Mesodermal cell (in vitro differentiated cells): ENCODE measurements at regions not wholly inside any gene's neighbourhood (a gene's known extent, or its start where the extent isn't known, plus 50 kb on each side); places are given as distances from the start of the nearest gene placed in this dataset.
A peak's percentile ranks its signal among the peaks of the same experiment; 100 is the strongest.

Experiments
- H3K27ac ChIP-seq: 2 replicates; pipeline ENCODE4 v1.7.0; 2013; ENCODE audit warnings: mild to moderate bottlenecking, low read depth, low read length, moderate library complexity; ENCODE audit not compliant: severe bottlenecking
- H3K36me3 ChIP-seq: 2 replicates; pipeline ENCODE4 v1.7.1; 2013; ENCODE audit warnings: mild to moderate bottlenecking, low read length, moderate library complexity; ENCODE audit not compliant: control insufficient read depth, insufficient read depth
- H3K4me1 ChIP-seq: one replicate; pipeline ENCODE4 v1.7.1; 2013; ENCODE audit warnings: mild to moderate bottlenecking, low read length; ENCODE audit not compliant: insufficient read depth, control insufficient read depth, poor library complexity, severe bottlenecking
- H3K4me3 ChIP-seq: 2 replicates; pipeline ENCODE4 v1.7.0; 2013; ENCODE audit warnings: low read length, control low read depth, mild to moderate bottlenecking; ENCODE audit not compliant: insufficient read depth, poor library complexity, severe bottlenecking; ENCODE audit errors: extremely low read depth
- H3K9me3 ChIP-seq: 2 replicates; pipeline ENCODE4 v1.7.1; 2013; ENCODE audit warnings: mild to moderate bottlenecking, low read length, moderate library complexity; ENCODE audit not compliant: control insufficient read depth
- WGBS, 2 experiments: methylation state at CpG; one replicate each; pipeline ENCODE4 v1.1.5; 2013; ENCODE audit warnings: missing lambda C conversion rate in 2 of 2; ENCODE audit not compliant: insufficient coverage in 2 of 2; 5-methylcytosine and 5-hydroxymethylcytosine counted together

DNA sequence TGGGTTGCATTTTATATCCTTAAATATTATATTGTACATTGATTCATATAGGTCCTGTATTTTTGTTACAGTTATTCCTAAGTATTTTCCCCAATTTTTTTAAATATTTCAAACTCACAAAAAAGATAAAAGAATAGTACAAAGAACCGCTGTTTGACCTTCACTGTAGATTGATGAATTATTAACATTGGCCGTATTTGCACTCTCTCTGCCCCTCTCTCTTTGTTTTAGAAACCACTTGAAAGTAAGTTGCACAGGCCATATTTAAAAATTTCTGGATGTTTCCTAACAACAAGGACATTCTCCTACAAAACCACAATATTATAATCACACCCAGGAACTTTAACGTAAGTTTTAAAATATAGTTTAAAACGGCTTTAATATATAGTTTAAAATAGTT lies 72.0 kb upstream of the DUSP22 start:
- H3K27ac ChIP-seq = no peak overlapping the region
- peaks cover 23% of the 10 kb centered on the region for H3K4me1 ChIP-seq
- 73 to 100% methylated on average over 1 to 2 of the region's 4 CpGs for WGBS, 2 experiments

DNA sequence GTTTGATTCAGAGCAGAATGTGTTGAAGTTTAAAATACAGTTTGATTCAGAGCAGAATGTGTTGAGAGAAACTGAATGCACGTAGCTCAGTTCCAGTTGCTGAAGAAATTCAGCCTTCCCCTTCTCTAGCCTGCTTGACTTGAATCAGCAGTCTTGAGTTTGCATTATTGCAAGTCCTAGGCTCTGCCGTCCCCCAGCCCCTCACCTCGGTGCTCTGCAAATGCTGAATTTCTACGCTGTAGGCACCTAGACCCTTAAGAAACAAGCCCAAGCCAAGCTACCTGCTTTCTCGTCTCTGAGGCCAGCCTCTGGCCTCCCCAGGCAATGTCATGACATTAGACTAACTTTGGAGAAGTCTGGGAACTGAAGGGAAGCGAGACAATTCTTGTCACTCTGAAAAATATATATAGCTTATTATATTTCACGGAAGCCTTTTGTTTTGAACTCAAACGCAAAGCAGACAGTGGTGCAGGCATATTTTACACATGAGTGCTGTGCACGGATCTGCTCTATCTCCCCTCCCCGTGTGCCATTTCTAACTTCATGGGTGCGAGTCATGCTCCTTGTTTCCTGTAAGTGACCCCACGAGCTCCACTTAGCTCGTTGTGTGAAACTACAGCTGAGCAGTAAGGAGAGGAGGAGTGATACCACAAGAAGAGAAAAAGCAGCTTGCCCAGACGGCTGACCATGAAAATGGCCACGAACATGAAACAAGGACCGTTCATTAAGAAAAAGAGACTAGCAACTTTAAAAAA lies 71.4 kb upstream of the DUSP22 start:
- 59 to 66% methylated on average over 10 to 14 of the region's 16 CpGs for WGBS, 2 experiments
- Histone ChIP-seq H3K36me3 (no peaks in the 10 kb centered on the region), H3K4me3 (no peak overlapping the region), H3K9me3 (no peaks in the 10 kb centered on the region), H3K27ac (peak overlapping the region; percentile 18), H3K4me1 (peaks cover 28% of the 10 kb centered on the region)

More for the DNA sequence above, 72.0 kb upstream of the DUSP22 start:
- Histone ChIP-seq H3K4me3 (no peak overlapping the region), H3K9me3 (no peaks in the 10 kb centered on the region), H3K36me3 (no peaks in the 10 kb centered on the region)

DNA sequence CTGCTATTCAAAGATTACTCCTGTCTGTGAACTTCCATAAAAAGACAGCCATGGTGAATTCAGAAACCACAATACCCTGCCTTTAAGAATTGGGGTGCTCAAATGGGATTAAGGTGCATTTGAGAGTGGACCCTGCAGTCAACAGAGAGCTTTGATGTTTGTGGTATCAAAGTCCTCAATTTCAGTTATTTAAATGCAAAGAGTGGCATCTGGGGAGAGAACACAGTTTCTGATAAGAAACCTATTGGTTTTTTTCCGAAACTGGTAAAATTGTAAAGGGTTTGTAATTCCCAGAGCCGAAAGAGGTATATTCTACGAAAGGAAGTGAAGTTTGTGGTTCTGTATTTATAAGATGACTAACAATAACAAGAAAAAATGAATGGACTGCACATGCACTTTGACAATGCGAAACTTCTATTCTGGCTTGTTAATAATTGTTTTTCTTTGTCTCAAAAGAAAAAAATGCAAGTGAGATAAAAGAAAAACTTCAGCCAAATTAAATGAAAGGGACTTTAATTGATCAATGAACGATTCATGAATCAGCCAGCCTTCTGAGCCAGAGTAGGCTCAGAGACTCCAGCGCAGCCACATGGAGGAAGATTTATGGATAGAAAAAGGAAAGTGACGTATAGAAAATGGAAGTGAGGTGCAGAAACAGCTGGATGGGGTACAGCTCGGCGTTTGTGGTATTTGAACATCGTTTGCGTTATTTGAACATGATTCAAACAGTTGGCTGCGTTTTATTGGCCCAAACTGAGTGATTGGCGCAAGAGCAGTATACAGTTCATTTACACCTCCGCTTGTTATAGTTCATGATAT lies 70.5 kb upstream of the DUSP22 start:
- Histone ChIP-seq H3K27ac (no peak overlapping the region), H3K4me1 (peaks cover 28% of the 10 kb centered on the region), H3K9me3 (no peaks in the 10 kb centered on the region), H3K36me3 (no peaks in the 10 kb centered on the region), H3K4me3 (no peak overlapping the region)
- 88 to 94% methylated on average over 11 of the region's 14 CpGs for WGBS, 2 experiments

DNA sequence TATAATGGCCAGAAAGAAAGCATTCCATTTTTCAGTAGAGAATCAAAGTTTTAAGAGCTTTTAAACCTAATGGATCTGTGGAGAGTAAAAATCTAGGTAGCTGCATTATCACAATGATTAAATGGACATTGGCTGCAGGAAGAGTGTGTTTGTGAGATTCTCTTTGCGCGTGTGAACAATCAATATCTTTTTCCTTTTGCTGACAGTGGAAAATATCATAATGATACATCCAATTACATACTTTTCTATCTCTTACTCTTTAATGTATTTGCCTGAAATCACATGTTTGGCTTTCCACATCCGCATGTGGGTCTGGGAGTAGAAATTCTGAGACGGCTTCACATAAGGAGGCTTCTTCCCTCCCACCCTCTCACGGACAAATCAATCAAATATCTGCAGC lies 69.8 kb upstream of the DUSP22 start:
- H3K27ac ChIP-seq = no peak overlapping the region
- H3K36me3 ChIP-seq = no peaks in the 10 kb centered on the region
- no CpG with 5 or more reads among the region's 5 CpGs for WGBS, 2 experiments
- H3K4me1 ChIP-seq = peaks cover 28% of the 10 kb centered on the region
- H3K4me3 ChIP-seq = no peak overlapping the region
- no peaks in the 10 kb centered on the region for H3K9me3 ChIP-seq

DNA sequence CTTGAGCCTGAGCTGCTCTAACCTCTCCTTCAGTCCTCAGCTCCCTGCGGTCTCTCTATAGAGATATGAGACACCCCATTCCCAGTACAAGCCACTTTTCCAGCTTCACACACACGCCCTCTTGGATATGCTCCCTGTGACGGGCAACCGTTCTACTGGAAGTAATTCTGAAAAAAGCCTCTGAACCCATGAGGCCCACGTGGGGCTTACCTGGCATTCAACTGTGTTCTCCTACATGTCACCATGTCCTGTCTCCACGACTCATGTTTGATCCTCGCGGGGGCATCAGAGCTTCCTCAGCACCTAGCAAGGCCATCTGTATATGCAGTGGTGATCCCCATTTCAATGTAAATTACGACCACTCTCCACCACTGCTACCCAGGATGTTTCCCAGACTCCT lies 69.2 kb upstream of the DUSP22 start:
- Histone ChIP-seq H3K4me3 (no peak overlapping the region), H3K4me1 (peaks cover 26% of the 10 kb centered on the region), H3K9me3 (no peaks in the 10 kb centered on the region), H3K36me3 (no peaks in the 10 kb centered on the region), H3K27ac (no peak overlapping the region)
- WGBS, 2 experiments = 61 to 64% methylated on average over 6 to 9 of the region's 9 CpGs

DNA sequence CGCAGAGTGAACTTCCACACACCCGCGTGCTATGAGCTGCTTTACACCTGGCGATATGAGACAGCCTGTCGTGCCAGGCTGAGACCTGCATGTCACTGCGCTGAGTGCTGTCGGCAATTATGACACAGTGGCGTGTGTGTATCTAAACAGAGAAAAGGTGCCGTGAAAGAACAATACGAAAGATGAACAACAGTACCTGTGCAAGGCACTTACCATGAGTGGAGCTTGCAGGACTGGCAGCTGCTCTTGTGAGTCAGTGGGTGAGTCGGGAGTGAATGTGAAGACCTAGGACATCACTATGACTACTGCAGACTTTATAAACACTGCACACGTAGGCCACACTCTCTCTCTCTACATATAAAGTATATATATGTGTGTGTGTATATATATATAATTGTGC lies 68.5 kb upstream of the DUSP22 start:
- no peaks in the 10 kb centered on the region for H3K9me3 ChIP-seq
- 93 to 95% methylated on average over 10 of the region's 12 CpGs for WGBS, 2 experiments
- H3K4me3 ChIP-seq = no peak overlapping the region
- H3K4me1 ChIP-seq = peaks cover 21% of the 10 kb centered on the region
- H3K27ac ChIP-seq = no peak overlapping the region
- H3K36me3 ChIP-seq = no peaks in the 10 kb centered on the region

DNA sequence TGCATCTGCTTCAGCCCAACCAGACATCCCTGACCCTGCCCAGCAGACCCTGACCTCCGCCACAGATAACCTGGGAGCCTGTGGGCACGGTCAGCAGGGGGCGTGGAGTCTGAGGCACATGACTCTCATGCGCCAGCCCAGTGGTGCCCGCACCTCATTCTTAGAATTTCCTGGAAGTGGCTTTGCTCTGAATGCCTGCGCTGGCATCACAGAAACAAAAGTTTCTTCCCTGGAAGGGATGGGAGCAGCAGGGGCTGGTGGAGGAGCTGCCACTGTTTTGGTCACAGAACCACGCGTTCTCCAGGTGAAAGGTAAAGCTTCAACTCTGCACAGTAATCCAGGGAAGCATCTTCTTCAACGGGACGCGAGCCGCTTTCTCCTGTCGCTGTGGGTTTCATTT lies 67.9 kb upstream of the DUSP22 start:
- peaks cover 21% of the 10 kb centered on the region for H3K4me1 ChIP-seq
- no peaks in the 10 kb centered on the region for H3K9me3 ChIP-seq
- 96% methylated on average over 13 of the region's 13 CpGs for WGBS, 2 experiments
- H3K4me3 ChIP-seq = no peak overlapping the region
- no peaks in the 10 kb centered on the region for H3K36me3 ChIP-seq
- H3K27ac ChIP-seq = no peak overlapping the region

DNA sequence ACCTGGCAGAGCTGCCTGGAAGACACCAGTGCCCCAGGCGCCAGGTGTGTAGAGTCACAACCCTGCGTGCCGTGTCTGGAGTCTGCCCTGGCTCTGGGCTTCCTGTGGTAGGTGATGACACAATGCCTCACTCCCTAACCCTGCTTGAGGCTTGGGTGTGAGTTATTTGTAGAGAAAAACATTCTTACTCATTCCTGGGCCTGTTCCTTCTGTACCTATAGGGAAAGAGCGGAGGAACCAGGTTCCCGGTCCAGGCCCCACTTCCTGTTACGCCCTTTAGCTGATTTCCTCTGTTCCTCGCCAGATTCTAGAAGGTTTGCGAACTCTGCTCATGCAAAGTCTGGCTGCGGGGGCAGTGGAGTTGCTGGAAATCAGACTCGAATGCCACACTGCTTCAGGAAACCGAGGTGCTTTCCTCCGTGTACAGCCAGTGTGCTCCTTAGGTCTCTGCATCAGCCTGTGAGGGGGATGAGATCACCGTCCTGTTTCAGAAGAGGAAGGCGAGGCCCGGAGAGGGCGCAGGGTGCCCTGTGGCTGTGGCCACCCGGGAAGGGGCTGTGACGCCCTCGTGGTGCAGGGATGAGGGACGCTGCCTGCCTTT lies 67.1 kb upstream of the DUSP22 start:
- Histone ChIP-seq H3K36me3 (no peaks in the 10 kb centered on the region), H3K4me3 (no peak overlapping the region), H3K4me1 (peaks cover 21% of the 10 kb centered on the region), H3K9me3 (no peaks in the 10 kb centered on the region), H3K27ac (no peak overlapping the region)
- WGBS, 2 experiments = 91 to 94% methylated on average over 17 to 18 of the region's 20 CpGs

DNA sequence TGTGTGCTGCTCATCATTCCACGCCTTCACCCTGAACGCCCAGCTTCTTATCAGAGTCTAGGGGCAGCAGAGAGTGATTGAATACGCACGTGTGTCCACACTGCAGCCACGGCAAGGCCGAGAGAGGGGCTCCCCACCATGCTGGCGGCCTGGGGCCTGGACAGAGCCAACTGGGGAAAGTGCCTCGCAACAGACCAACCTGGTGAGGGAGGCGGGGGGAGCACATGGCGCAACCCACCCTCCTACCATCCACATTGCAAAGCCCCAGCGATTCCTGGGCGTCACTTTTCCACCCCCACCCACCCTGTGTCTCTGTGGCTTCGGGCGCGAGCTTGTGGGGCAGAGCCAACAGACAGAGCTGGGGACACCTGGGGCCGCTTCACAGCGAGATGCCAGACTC lies 66.4 kb upstream of the DUSP22 start:
- H3K4me1 ChIP-seq = peaks cover 15% of the 10 kb centered on the region
- no peak overlapping the region for H3K4me3 ChIP-seq
- H3K27ac ChIP-seq = no peak overlapping the region
- no peaks in the 10 kb centered on the region for H3K9me3 ChIP-seq
- H3K36me3 ChIP-seq = no peaks in the 10 kb centered on the region
- 93 to 97% methylated on average over 10 of the region's 17 CpGs for WGBS, 2 experiments

DNA sequence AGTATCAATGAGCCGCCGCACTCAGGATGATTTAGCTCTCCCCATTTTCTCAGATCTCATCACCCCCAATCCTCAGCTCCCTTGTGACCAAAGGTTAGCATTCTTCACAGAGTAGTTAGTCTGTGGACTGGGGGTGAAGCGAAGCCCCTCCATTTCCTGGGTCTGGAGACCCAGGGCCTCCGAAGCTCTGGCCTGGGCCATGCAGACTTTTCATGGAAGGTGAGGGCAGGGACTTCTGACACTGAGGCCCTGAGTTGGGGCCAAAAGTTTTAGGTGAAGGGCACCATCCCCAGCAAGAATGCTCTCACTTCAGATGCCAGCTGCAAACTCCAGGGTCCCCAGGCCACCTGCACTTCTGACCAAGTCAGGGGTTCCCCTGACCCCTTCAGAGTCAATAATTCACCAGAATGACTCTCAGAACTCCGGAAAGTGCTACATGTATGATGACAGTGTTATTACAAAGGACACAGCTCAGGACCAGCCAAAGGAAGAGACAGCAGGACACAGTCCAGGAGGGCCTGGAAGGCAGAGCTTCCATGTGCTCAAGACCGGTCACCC lies 65.7 kb upstream of the DUSP22 start:
- Histone ChIP-seq H3K4me1 (peaks cover 11% of the 10 kb centered on the region), H3K9me3 (no peaks in the 10 kb centered on the region), H3K27ac (no peak overlapping the region), H3K4me3 (no peak overlapping the region), H3K36me3 (no peaks in the 10 kb centered on the region)
- WGBS, 2 experiments = 93 to 97% methylated on average over 3 of the region's 6 CpGs
